ENCODE measurements at regions not wholly inside any gene's neighbourhood (a gene's known extent, or its start where the extent isn't known, plus 50 kb on each side); places are given as distances from the start of the nearest gene placed in this dataset.

GRCh38 chr2:237161189-237161588 is 75.5 kb downstream of the COPS8 start:
- Histone ChIP-seq H3K79me2 (ENCODE audit: control insufficient read depth, insufficient read depth, low read length) (no peaks in the 10 kb centered on the region), H4K20me1 (replicated peaks; ENCODE audit: control insufficient read depth, insufficient read depth, low read length) (no peaks in the 10 kb centered on the region), H2AFZ (ENCODE audit: low read depth, low read length) (no peak overlapping the region), H3K9me1 (ENCODE audit: control insufficient read depth, insufficient read depth, low read length) (no peaks in the 10 kb centered on the region), H3K9me3 (replicated peaks; ENCODE audit: control insufficient read depth, insufficient read depth, low read depth, low read length) (no peaks in the 10 kb centered on the region), H3K4me3 (no peak overlapping the region), H3K36me3 (ENCODE audit: control insufficient read depth, insufficient read depth, low read length) (no peaks in the 10 kb centered on the region), H3K4me1 (replicated peaks in 1 of 2; ENCODE audit: control insufficient read depth in 2 of 2, insufficient read depth in 2 of 2, low read length in 2 of 2) (no peaks in the 10 kb centered on the region), H3K27ac (ENCODE audit: extremely low read depth, low read depth, low read length) (no peak overlapping the region), H3K9ac (ENCODE audit: insufficient read depth in 1 of 2, low read depth in 2 of 2, low read length in 2 of 2) (no peak overlapping the region), H3K4me2 (ENCODE audit: insufficient read depth, low read length) (no peak overlapping the region), H3K27me3 (ENCODE audit: control insufficient read depth in 2 of 2, insufficient read depth in 2 of 2, low read length in 2 of 2) (peaks cover 2 to 22% of the 10 kb centered on the region in 2 experiments; a peak in 2 of 5 replicates)
- CTCF ChIA-PET (ENCODE audit: low intra/inter-chr PET ratio) = no interaction called here
- POLR2A ChIA-PET = no interaction called here
- 0% methylated on average over 5 of the region's 5 CpGs for WGBS (ENCODE audit: insufficient coverage, low coverage, missing lambda C conversion rate)
- no peak for ATAC-seq
- DNase-seq (ENCODE audit: extremely low read depth in 1 of 4, low spot score in 3 of 4) = no peak
- no TSS peak for BruUV-seq (replicated peaks)
- intact Hi-C loops (cut with micrococcal nuclease) = no loop called here
- no peak for FAIRE-seq
- in situ Hi-C loops (cut with MboI) = no loop called here
- TF ChIP-seq ZKSCAN1 (IDR thresholded peaks at IDR 0.05; ENCODE audit: low read depth, low read length) = no peak
- no peak for TF ChIP-seq HOMEZ (CRISPR knock-in tag; IDR thresholded peaks at IDR 0.05)
- no peak for TF ChIP-seq RCOR1 (IDR thresholded peaks at IDR 0.05; ENCODE audit: borderline replicate concordance in 1 of 2, low read depth in 2 of 2, low read length in 2 of 2)
- TF ChIP-seq, protein P1, sequence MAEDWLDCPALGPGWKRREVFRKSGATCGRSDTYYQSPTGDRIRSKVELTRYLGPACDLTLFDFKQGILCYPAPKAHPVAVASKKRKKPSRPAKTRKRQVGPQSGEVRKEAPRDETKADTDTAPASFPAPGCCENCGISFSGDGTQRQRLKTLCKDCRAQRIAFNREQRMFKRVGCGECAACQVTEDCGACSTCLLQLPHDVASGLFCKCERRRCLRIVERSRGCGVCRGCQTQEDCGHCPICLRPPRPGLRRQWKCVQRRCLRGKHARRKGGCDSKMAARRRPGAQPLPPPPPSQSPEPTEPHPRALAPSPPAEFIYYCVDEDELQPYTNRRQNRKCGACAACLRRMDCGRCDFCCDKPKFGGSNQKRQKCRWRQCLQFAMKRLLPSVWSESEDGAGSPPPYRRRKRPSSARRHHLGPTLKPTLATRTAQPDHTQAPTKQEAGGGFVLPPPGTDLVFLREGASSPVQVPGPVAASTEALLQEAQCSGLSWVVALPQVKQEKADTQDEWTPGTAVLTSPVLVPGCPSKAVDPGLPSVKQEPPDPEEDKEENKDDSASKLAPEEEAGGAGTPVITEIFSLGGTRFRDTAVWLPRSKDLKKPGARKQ (CRISPR knock-in tag; IDR thresholded peaks at IDR 0.05) = no peak
- no peak for TF ChIP-seq FOXK2 (conservative IDR thresholded peaks at IDR 0.05 in 1 of 2, IDR thresholded peaks at IDR 0.05 in 1 of 2; ENCODE audit: low read depth in 2 of 2)
- TF ChIP-seq ZFP36 (IDR thresholded peaks at IDR 0.05; ENCODE audit: low read depth, low read length, partially characterized antibody) = no peak
- TF ChIP-seq EWSR1 (IDR thresholded peaks at IDR 0.05; ENCODE audit: borderline replicate concordance, low read depth, partially characterized antibody) = no peak
- TF ChIP-seq, protein P2, sequence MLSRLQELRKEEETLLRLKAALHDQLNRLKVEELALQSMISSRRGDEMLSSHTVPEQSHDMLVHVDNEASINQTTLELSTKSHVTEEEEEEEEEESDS (CRISPR knock-in tag; IDR thresholded peaks at IDR 0.05) = no peak
- no peak for TF ChIP-seq POLR2G (IDR thresholded peaks at IDR 0.05; ENCODE audit: low read depth, low read length)
- TF ChIP-seq SIX5 (IDR thresholded peaks at IDR 0.05; ENCODE audit: borderline replicate concordance in 1 of 2, insufficient read depth in 1 of 2, low read depth in 1 of 2, low read length in 2 of 2) = no peak
- TF ChIP-seq GATAD2A (IDR thresholded peaks at IDR 0.05) = no peak
- TF ChIP-seq TCF7 (IDR thresholded peaks at IDR 0.05; ENCODE audit: borderline replicate concordance) = no peak
- no peak for TF ChIP-seq SMC3 (conservative IDR thresholded peaks at IDR 0.05; ENCODE audit: insufficient read depth, low read depth, low read length)
- no peak for TF ChIP-seq PTBP1 (IDR thresholded peaks at IDR 0.05; ENCODE audit: low read depth, low read length)
- TF ChIP-seq ZBTB49 (CRISPR knock-in tag; IDR thresholded peaks at IDR 0.05; ENCODE audit: borderline replicate concordance) = no peak
- TF ChIP-seq FOS (IDR thresholded peaks at IDR 0.05; ENCODE audit: extremely low read depth, insufficient read length) = no peak
- no peak for TF ChIP-seq ZNF124 (CRISPR knock-in tag; IDR thresholded peaks at IDR 0.05)
- no peak for TF ChIP-seq WHSC1 (IDR thresholded peaks at IDR 0.05; ENCODE audit: low read length)
- no peak for TF ChIP-seq EGR1 (conservative IDR thresholded peaks at IDR 0.05)
